ENCODE measurements at regions not wholly inside any gene's neighbourhood (a gene's known extent, or its start where the extent isn't known, plus 50 kb on each side); places are given as distances from the start of the nearest gene placed in this dataset.

- no peak for TF ChIP-seq CTCF (IDR thresholded peaks at IDR 0.05)
- TF ChIP-seq REST (IDR thresholded peaks at IDR 0.05; ENCODE audit: insufficient read depth in 1 of 2, low read depth in 2 of 2, low read length in 1 of 2): no peak
- TF ChIP-seq POLR2AphosphoS5 (IDR thresholded peaks at IDR 0.05; ENCODE audit: low read depth, low read length): no peak
- no peak for TF ChIP-seq SIN3A (IDR thresholded peaks at IDR 0.05; ENCODE audit: borderline replicate concordance, insufficient read depth, low read depth, low read length)
- TF ChIP-seq TCF7L2 (IDR thresholded peaks at IDR 0.05; ENCODE audit: low read depth, low read length): no peak
- intact Hi-C loops (cut with micrococcal nuclease; ENCODE audit: unreplicated experiment): no loop called here
- H3K9me3 ChIP-seq (ENCODE audit: control insufficient read depth, insufficient read depth, low read depth, low read length): no peaks in the 10 kb centered on the region
- ChIA-PET CTCF (no interaction called here), POLR2A (interaction anchor here (0.7 kb wide), 1 partner anchor 12 kb away, joined by 9 read pairs; no protein-coding TSS in a partner anchor)
- no peaks in the 10 kb centered on the region for H3K4me1 ChIP-seq (ENCODE audit: control insufficient read depth, insufficient read depth, low read length)
- DNase-seq (ENCODE audit: low read depth, low spot score): no peak
- no peaks in the 10 kb centered on the region for H3K27me3 ChIP-seq (ENCODE audit: control insufficient read depth, insufficient read depth, low read length)
- no peak overlapping the region for H3K4me3 ChIP-seq (ENCODE audit: low read depth in 2 of 2, low read length in 2 of 2)
- no TSS peak for BruUV-seq (replicated peaks)
- in situ Hi-C loops (cut with HindIII; ENCODE audit: low pct_unique_long_range_greater_than_20kb, low sequenced_read_pairs): no loop called here
- ATAC-seq: no peak
- H3K36me3 ChIP-seq (ENCODE audit: control insufficient read depth, insufficient read depth, low read length): no peaks in the 10 kb centered on the region
- H3K27ac ChIP-seq (ENCODE audit: low read length): no peak overlapping the region
Measured at GRCh38 chr9:80012557-80013330, 441.0 kb downstream of the TLE4 start.

- intact Hi-C loops (cut with micrococcal nuclease; ENCODE audit: unreplicated experiment) (no loop called here), in situ Hi-C loops (cut with HindIII; ENCODE audit: low pct_unique_long_range_greater_than_20kb, low sequenced_read_pairs) (no loop called here)
- ATAC-seq (no peak), DNase-seq (ENCODE audit: low read depth, low spot score) (no peak)
- TF ChIP-seq SIN3A (IDR thresholded peaks at IDR 0.05; ENCODE audit: borderline replicate concordance, insufficient read depth, low read depth, low read length): no peak
- TF ChIP-seq REST (IDR thresholded peaks at IDR 0.05; ENCODE audit: insufficient read depth in 1 of 2, low read depth in 2 of 2, low read length in 1 of 2): no peak
- no peak for TF ChIP-seq POLR2AphosphoS5 (IDR thresholded peaks at IDR 0.05; ENCODE audit: low read depth, low read length)
- no peak for TF ChIP-seq TCF7L2 (IDR thresholded peaks at IDR 0.05; ENCODE audit: low read depth, low read length)
- no peak for TF ChIP-seq CTCF (IDR thresholded peaks at IDR 0.05)
- Histone ChIP-seq H3K36me3 (ENCODE audit: control insufficient read depth, insufficient read depth, low read length) (no peaks in the 10 kb centered on the region), H3K9me3 (ENCODE audit: control insufficient read depth, insufficient read depth, low read depth, low read length) (no peaks in the 10 kb centered on the region), H3K4me1 (ENCODE audit: control insufficient read depth, insufficient read depth, low read length) (no peaks in the 10 kb centered on the region), H3K27ac (ENCODE audit: low read length) (no peak overlapping the region), H3K27me3 (ENCODE audit: control insufficient read depth, insufficient read depth, low read length) (no peaks in the 10 kb centered on the region), H3K4me3 (ENCODE audit: low read depth in 2 of 2, low read length in 2 of 2) (no peak overlapping the region)
- ChIA-PET POLR2A (no interaction called here), CTCF (no interaction called here)
- no TSS peak for BruUV-seq (replicated peaks)
Measured at GRCh38 chr9:80009204-80009603, 437.4 kb downstream of the TLE4 start.

All from Panc1 (cell line).